ENCODE measurements at regions not wholly inside any gene's neighbourhood (a gene's known extent, or its start where the extent isn't known, plus 50 kb on each side); places are given as distances from the start of the nearest gene placed in this dataset.
"Not testable (repeated sequence)": the region's sequence is repeated elsewhere in the genome, so short reads cannot be mapped to it uniquely, and the experiment has no call there.

- Mint-ChIP-seq H3K27me3 (no peaks in the 10 kb centered on the region), H3K4me1 (ENCODE audit: low read depth) (no peaks in the 10 kb centered on the region), H3K4me3 (no peak overlapping the region), H3K27ac (no peak overlapping the region), H3K36me3 (ENCODE audit: low read depth) (no peaks in the 10 kb centered on the region), H3K9me3 (peaks cover 18% of the 10 kb centered on the region)
- intact Hi-C loops (cut with micrococcal nuclease) = no loop called here
Observed at GRCh38 chr5:52077941-52078815, 694.9 kb downstream of the ISL1 start.

DNA sequence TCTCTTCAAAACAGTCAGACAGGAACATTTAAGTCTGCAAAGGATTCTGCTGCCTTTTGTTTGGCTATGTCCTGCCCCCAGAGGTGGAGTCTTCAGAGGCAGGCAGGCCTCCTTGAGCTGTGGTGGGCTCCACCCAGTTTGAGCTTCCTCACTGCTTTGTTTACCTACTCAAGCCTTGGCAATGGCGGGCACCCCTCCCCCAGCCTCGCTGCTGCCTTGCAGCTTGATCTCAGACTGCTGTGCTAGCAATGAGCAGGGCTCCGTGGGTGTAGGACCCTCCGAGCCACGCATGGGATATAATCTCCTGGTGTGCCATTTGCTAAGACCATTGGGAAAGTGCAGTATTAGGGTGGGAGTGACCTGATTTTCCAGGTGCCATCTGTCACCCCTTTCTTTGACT is 685.4 kb upstream of the ITGA1 start:
- peaks cover 46% of the 10 kb centered on the region for H3K9me3 Mint-ChIP-seq
- H3K4me3 Mint-ChIP-seq; H3K27me3 Mint-ChIP-seq; H3K36me3 Mint-ChIP-seq (ENCODE audit: low read depth); intact Hi-C loops (cut with micrococcal nuclease); H3K4me1 Mint-ChIP-seq (ENCODE audit: low read depth); H3K27ac Mint-ChIP-seq: not testable (repeated sequence)

DNA sequence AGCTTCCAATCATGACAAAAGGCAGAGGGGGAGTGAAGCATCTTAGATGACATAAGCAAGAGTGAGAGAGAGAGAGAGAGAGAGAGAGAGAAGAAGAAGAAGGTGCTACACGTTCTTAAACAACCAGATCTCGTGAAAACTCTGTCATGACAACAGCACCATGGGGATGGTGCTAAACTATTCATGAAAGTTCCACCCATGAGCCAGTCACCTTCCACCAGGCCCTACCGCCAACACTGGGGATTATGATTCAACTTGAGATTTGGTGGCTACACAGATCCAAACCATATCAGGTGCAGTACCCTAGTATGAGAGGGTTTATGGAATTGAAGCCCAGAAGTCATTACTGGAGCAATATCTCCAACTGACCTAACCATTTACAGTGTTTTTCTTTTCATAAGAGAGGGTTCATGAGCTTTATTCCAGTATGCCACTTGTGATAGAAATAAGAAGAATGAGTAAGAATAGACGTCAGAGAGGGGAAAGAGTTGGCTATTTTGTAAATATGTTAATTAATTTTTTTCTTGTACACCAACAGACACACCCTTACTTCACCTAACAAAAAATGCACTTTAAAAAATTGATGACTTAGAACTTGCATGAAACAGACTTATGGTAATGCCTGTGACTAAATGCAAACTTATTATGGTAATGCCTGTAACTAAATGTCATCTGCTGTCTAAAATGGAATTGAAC is 680.4 kb upstream of the ITGA1 start:
- intact Hi-C loops (cut with micrococcal nuclease) = no loop called here

GRCh38 chr5:52119768-52120167 is 667.9 kb upstream of the ITGA1 start:
- Mint-ChIP-seq H3K36me3 (ENCODE audit: low read depth) (no peaks in the 10 kb centered on the region), H3K4me1 (ENCODE audit: low read depth) (no peaks in the 10 kb centered on the region), H3K9me3 (peaks cover 1% of the 10 kb centered on the region), H3K4me3 (no peak overlapping the region), H3K27me3 (no peaks in the 10 kb centered on the region), H3K27ac (no peak overlapping the region)
- intact Hi-C loops (cut with micrococcal nuclease) = no loop called here

More for the DNA sequence above, 680.4 kb upstream of the ITGA1 start:
- Mint-ChIP-seq H3K9me3 (peaks cover 60% of the 10 kb centered on the region), H3K4me1 (ENCODE audit: low read depth) (no peaks in the 10 kb centered on the region), H3K27me3 (no peaks in the 10 kb centered on the region), H3K27ac (no peak overlapping the region), H3K4me3 (no peak overlapping the region), H3K36me3 (ENCODE audit: low read depth) (no peaks in the 10 kb centered on the region)

- no peaks in the 10 kb centered on the region for H3K36me3 Mint-ChIP-seq (ENCODE audit: low read depth)
- H3K4me1 Mint-ChIP-seq (ENCODE audit: low read depth) = no peaks in the 10 kb centered on the region
- H3K27ac Mint-ChIP-seq = no peak overlapping the region
- no peak overlapping the region for H3K4me3 Mint-ChIP-seq
- intact Hi-C loops (cut with micrococcal nuclease) = no loop called here
- no peaks in the 10 kb centered on the region for H3K27me3 Mint-ChIP-seq
- H3K9me3 Mint-ChIP-seq = no peaks in the 10 kb centered on the region
Observed at GRCh38 chr5:52132053-52132452, 655.7 kb upstream of the ITGA1 start.

GRCh38 chr5:52134013-52134650 is 653.6 kb upstream of the ITGA1 start:
- no peaks in the 10 kb centered on the region for H3K27me3 Mint-ChIP-seq
- H3K36me3 Mint-ChIP-seq (ENCODE audit: low read depth) = no peaks in the 10 kb centered on the region
- no peak overlapping the region for H3K27ac Mint-ChIP-seq
- no peak overlapping the region for H3K4me3 Mint-ChIP-seq
- intact Hi-C loops (cut with micrococcal nuclease) = no loop called here
- no peaks in the 10 kb centered on the region for H3K4me1 Mint-ChIP-seq (ENCODE audit: low read depth)
- H3K9me3 Mint-ChIP-seq = no peaks in the 10 kb centered on the region

DNA sequence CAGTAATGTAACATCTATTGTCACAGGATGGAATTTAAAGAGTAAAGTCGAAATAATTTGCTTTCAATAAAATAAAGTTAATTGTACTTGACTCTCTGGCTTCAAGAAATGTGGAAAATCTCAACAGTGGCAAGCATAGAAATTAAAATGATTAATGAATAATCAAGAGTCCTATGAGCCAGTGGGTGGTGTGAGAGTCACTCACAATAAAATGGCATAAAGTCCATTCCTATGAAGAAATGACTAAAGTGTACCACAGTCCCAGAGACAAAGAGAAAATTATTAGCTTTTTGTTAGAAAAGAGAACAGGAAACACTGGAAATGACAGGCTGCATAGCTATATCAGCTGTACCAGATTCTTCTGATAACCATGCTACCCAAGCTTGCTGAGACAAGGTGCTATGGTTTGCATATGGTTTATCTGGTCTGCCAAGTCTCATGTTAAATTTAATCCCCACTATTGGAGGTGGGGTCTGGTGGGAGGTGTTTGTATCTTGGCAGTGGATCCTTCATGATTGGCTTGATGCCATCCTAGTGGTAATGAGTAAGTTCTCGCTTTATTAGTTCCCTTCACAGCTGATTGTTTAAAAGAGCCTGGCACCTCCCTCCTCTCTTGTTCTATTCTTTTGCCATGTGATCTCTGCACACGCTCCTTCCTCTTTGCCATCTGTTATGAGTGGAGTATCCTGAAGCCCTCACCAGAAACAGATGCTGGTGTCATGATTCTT is 647.7 kb upstream of the ITGA1 start:
- Mint-ChIP-seq H3K27ac (no peak overlapping the region), H3K9me3 (no peaks in the 10 kb centered on the region), H3K36me3 (ENCODE audit: low read depth) (no peaks in the 10 kb centered on the region), H3K27me3 (no peaks in the 10 kb centered on the region), H3K4me3 (no peak overlapping the region), H3K4me1 (ENCODE audit: low read depth) (no peaks in the 10 kb centered on the region)
- intact Hi-C loops (cut with micrococcal nuclease) = no loop called here

- intact Hi-C loops (cut with micrococcal nuclease) = no loop called here
- H3K9me3 Mint-ChIP-seq = no peaks in the 10 kb centered on the region
Observed at GRCh38 chr5:52148679-52149078, 639.0 kb upstream of the ITGA1 start.

DNA sequence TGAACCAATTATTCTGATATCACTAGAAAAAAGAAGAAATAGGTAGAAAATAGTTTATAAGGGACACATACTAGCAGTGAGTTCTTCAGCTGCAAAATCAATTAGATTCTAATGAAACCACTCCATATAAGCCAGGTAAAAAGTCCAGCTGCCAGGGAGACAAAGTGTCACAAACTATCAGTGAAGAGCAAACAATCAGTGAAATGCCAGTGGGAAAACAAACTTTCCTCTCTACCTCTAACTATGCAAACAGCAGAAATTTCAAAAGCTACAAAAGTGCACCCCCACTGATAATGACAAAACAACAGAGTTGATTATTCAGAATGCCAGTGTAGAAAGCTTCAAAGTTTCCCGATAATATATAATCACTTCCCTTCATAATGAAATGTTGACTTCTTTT is 637.2 kb upstream of the ITGA1 start:
- no peak overlapping the region for H3K27ac Mint-ChIP-seq
- H3K4me1 Mint-ChIP-seq (ENCODE audit: low read depth) = no peaks in the 10 kb centered on the region
- H3K9me3 Mint-ChIP-seq = no peaks in the 10 kb centered on the region
- intact Hi-C loops (cut with micrococcal nuclease) = no loop called here
- H3K4me3 Mint-ChIP-seq = no peak overlapping the region
- H3K27me3 Mint-ChIP-seq = no peaks in the 10 kb centered on the region
- no peaks in the 10 kb centered on the region for H3K36me3 Mint-ChIP-seq (ENCODE audit: low read depth)

More at GRCh38 chr5:52148679-52149078, 639.0 kb upstream of the ITGA1 start:
- H3K36me3 Mint-ChIP-seq (ENCODE audit: low read depth) = no peaks in the 10 kb centered on the region
- no peak overlapping the region for H3K4me3 Mint-ChIP-seq
- no peaks in the 10 kb centered on the region for H3K4me1 Mint-ChIP-seq (ENCODE audit: low read depth)
- no peak overlapping the region for H3K27ac Mint-ChIP-seq
- H3K27me3 Mint-ChIP-seq = no peaks in the 10 kb centered on the region

DNA sequence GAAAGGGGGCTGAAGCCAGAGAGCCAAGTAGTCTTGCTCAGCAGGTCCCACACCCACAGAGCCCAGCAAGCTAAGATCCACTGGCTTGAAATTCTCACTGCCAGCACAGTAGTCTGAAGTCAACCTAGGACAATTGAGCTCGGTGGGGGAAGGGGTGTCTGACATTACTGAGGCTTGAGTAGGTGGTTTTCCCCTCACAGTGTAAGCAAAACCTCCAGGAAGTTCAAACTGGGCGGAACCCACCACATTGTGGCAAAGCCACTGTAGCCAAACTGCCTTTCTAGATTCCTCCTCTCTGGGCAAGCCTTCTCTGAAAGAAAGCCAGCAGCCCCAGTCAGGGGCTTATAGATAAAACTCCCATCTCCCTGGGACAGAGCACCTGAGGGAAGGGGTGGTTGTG is 630.9 kb upstream of the ITGA1 start:
- H3K9me3 Mint-ChIP-seq = peaks cover 35% of the 10 kb centered on the region
- H3K27ac Mint-ChIP-seq; H3K27me3 Mint-ChIP-seq; H3K4me1 Mint-ChIP-seq (ENCODE audit: low read depth); H3K4me3 Mint-ChIP-seq; intact Hi-C loops (cut with micrococcal nuclease); H3K36me3 Mint-ChIP-seq (ENCODE audit: low read depth): not testable (repeated sequence)

DNA sequence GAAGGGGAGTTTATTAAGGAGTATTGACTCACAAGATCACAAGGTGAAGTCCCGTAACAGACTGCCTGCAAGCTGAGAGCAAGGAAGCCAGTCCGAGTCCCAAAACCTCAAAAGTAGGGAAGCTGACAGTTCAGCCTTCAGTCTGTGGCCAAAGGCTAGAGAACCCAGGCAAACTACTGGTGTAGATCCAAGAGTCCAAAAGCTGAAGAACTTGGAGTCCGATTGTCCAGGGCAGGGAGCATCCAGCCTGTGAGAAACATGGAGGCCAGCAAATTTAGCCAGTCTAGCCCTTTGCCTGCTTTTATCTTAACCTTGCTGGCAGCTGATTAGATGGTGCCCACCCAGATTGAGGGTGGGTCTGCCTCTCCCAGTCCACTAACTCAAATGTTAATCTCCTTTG is 621.9 kb upstream of the ITGA1 start:
- H3K4me3 Mint-ChIP-seq; H3K9me3 Mint-ChIP-seq; H3K27me3 Mint-ChIP-seq; intact Hi-C loops (cut with micrococcal nuclease); H3K27ac Mint-ChIP-seq; H3K36me3 Mint-ChIP-seq (ENCODE audit: low read depth); H3K4me1 Mint-ChIP-seq (ENCODE audit: low read depth): not testable (repeated sequence)

- no peaks in the 10 kb centered on the region for H3K36me3 Mint-ChIP-seq (ENCODE audit: low read depth)
Observed at GRCh38 chr5:52173133-52173532, 614.6 kb upstream of the ITGA1 start.

DNA sequence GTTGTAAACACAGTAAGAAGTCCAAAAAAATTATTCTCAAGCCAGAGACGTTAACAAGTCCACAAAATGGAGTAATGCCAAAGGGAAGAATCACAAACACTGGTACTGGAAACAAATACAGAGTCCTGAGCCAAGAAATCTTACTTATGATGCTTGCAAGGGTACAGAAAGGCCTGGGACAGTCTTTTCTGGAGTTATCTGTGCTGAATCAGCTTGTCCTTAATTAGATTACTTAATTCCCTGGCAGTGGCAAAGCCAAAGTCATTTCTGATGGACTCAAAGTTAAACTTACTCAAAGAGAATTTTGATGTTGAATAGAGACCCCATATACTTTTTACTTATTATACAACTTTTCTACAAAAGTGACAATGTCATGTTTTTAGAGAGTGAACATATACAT is 610.5 kb upstream of the ITGA1 start:
- no peak overlapping the region for H3K4me3 Mint-ChIP-seq
- intact Hi-C loops (cut with micrococcal nuclease) = no loop called here
- H3K36me3 Mint-ChIP-seq (ENCODE audit: low read depth) = no peaks in the 10 kb centered on the region
- no peaks in the 10 kb centered on the region for H3K4me1 Mint-ChIP-seq (ENCODE audit: low read depth)
- no peak overlapping the region for H3K27ac Mint-ChIP-seq
- H3K9me3 Mint-ChIP-seq = no peaks in the 10 kb centered on the region
- no peaks in the 10 kb centered on the region for H3K27me3 Mint-ChIP-seq

More at GRCh38 chr5:52173133-52173532, 614.6 kb upstream of the ITGA1 start:
- intact Hi-C loops (cut with micrococcal nuclease) = no loop called here
- no peak overlapping the region for H3K4me3 Mint-ChIP-seq
- H3K27me3 Mint-ChIP-seq = no peaks in the 10 kb centered on the region
- H3K9me3 Mint-ChIP-seq = peaks cover 9% of the 10 kb centered on the region
- H3K4me1 Mint-ChIP-seq (ENCODE audit: low read depth) = no peaks in the 10 kb centered on the region
- no peak overlapping the region for H3K27ac Mint-ChIP-seq

- intact Hi-C loops (cut with micrococcal nuclease) = no loop called here
- Mint-ChIP-seq H3K27me3 (no peaks in the 10 kb centered on the region), H3K36me3 (ENCODE audit: low read depth) (no peaks in the 10 kb centered on the region), H3K4me3 (no peak overlapping the region), H3K4me1 (ENCODE audit: low read depth) (no peaks in the 10 kb centered on the region), H3K27ac (no peak overlapping the region), H3K9me3 (peaks cover 12% of the 10 kb centered on the region)
Observed at GRCh38 chr5:52181403-52181802, 606.3 kb upstream of the ITGA1 start.
